Fibroblast of mammary gland (primary cell): ENCODE measurements at regions not wholly inside any gene's neighbourhood (a gene's known extent, or its start where the extent isn't known, plus 50 kb on each side); places are given as distances from the start of the nearest gene placed in this dataset.

Source experiments
- DNase-seq: peaks from one replicate; pipeline ENCODE4 v3.0.0-alpha.2; 2010; ENCODE audit warnings: low read depth
- H3K4me3 ChIP-seq: 2 replicates; pipeline ENCODE4 v1.5.1; 2011; ENCODE audit warnings: low read depth, mild to moderate bottlenecking, low read length, moderate library complexity; ENCODE audit not compliant: control insufficient read depth
- TF ChIP-seq, protein P1 (sequence below): conservative IDR thresholded peaks from 2 replicates; pipeline ENCODE4 v1.5.1; 2011; ENCODE audit warnings: low read depth, low read length, inconsistent platforms; ENCODE audit not compliant: control insufficient read depth, insufficient read depth

DNA sequence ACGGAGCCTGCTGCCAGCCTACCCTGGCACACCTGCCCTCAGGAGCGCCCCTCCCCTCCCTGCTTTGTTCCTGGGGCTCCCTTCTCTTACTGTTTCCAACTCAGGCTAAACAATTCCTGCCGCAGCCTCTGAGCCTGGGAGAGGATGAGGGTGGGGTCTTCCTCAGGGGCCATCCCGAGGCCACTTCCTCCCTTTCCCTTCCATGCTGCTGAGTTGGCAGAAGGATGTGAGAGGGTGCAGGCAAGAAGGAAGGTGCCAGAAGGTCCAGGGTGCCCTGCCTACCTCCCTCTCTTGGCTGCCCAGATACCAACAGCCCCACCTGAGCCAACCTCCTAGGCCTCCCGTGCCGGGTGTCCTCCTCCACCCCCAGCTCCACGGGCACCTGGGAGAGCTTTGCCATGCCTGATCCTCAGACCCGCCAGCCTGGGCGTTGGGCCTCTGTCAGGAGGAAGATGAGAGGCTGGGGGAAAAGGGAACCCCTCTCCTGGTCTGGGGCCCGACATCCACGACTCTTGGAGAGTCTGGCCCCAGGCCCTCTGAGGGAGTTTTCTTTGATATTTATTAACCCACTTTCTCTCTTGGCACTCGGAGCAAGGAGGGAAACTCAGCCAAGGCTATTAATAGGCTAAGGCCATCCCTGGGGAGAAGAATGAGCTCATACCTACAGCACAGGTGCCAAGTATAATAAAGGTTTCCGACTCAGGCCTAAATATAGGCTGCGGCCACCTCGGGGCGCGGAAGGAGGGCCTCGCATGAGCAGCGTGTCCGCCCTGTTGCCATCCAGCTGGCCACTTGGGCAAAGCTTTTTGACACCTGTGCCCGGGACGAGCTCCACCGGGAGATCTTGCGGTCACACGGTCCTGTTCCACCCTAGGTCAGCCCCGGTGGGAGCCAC, 232.0 kb downstream of the ENGASE start:
- no peak for DNase-seq
- TF ChIP-seq, protein P1, sequence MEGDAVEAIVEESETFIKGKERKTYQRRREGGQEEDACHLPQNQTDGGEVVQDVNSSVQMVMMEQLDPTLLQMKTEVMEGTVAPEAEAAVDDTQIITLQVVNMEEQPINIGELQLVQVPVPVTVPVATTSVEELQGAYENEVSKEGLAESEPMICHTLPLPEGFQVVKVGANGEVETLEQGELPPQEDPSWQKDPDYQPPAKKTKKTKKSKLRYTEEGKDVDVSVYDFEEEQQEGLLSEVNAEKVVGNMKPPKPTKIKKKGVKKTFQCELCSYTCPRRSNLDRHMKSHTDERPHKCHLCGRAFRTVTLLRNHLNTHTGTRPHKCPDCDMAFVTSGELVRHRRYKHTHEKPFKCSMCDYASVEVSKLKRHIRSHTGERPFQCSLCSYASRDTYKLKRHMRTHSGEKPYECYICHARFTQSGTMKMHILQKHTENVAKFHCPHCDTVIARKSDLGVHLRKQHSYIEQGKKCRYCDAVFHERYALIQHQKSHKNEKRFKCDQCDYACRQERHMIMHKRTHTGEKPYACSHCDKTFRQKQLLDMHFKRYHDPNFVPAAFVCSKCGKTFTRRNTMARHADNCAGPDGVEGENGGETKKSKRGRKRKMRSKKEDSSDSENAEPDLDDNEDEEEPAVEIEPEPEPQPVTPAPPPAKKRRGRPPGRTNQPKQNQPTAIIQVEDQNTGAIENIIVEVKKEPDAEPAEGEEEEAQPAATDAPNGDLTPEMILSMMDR: no peak
- H3K4me3 ChIP-seq: no peak overlapping the region

DNA sequence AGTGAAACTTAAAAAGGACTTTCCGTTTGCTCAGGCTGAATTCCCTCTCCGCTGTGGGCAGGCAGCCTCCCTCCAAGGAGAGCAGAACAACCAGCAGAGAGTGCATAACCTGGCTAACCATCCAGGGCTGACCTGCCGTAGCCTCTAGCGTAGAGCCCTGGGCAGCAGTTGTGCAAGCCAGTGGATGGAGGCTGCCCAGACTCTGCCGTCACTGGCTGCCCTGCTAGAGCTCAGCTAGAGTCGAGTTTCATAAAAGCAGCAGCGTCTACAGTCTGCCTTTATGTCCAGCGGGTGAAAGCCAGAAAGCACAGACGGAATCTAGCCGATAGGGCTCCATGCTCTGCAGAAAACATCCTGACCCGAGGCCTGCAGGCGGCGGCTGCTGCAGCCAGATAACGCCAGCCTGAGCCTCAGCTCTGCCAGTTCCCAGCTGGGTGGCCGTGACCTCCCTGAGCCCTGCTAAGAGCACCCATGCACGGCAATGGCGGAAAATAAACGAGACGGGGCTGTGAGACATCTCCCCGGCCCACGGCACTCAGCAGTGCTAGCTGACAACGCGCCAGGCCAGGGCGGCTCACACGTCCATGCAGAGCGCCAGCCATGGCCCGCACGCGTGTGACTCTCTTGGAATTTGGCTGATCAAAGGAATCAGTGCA, 231.3 kb downstream of the ENGASE start:
- DNase-seq: no peak
- TF ChIP-seq, protein P1: no peak
- no peak overlapping the region for H3K4me3 ChIP-seq

DNA sequence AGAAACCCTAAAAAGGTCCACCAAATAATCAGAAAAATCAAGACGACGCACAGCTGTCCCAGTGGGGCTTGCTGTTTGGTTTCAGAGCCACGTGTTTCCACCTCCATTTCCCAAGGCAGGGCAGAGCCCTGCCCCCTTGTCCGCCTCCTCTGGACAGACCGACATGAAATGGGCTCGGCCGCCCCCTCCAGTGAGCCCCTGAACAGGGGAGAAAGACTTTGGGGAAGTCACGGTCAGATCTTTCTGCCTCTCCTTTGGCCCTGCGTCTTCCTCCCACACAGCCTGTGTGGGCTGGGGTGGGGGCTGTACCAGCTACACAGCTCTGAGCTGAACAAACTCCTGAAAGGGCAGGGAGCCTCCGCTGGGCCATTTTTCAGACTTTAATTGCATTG, 230.7 kb downstream of the ENGASE start:
- DNase-seq: no peak
- TF ChIP-seq, protein P1: no peak
- no peak overlapping the region for H3K4me3 ChIP-seq

DNA sequence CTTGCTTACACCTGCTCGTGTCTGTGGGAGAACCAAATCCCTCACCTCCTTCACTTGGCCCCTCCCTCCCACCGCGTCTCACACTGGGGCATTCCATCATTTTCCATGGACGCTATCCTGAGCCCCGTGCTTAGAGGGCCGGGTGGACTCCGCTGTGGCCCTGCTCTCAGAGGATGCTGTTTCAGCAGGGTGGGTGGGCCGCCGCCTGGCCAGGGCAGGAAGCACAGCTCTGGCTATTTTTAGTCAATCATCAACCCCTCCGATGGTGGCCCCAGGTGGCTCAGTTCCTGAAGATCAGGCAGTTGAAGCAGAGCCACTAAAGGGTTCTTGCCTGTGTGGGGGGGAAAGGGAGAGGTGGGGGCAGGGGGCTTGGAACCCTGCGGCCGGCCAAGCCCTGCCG, 230.3 kb downstream of the ENGASE start:
- TF ChIP-seq, protein P1: no peak
- no peak overlapping the region for H3K4me3 ChIP-seq
- DNase-seq: no peak

DNA sequence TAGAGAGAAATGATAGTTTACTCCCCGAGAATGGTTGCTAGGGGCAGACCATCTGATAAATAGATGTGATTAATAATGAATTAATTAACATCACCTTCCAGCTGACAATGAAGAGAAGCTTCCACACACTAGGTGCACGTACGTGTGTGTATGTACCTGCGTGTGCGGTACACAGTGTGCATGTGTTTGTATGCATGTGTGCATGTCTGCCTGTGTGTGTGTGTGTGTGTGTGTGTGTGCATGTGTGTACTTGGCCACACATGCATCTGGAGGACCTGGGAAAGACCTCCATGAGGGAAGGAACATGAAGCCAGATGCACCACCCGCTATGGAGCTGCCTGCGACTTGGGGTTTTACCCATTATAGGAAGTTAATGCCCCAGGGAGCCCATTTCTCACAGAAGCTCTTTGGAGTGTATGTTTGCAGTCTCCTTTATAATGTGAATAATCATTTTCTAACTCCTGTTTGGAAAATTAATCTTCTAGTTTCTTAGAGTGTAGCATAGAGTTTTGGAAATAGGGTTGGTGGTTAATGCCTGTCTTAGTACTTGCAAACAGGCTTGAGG, 229.1 kb downstream of the ENGASE start:
- DNase-seq: no peak
- TF ChIP-seq, protein P1: no peak
- H3K4me3 ChIP-seq: no peak overlapping the region

DNA sequence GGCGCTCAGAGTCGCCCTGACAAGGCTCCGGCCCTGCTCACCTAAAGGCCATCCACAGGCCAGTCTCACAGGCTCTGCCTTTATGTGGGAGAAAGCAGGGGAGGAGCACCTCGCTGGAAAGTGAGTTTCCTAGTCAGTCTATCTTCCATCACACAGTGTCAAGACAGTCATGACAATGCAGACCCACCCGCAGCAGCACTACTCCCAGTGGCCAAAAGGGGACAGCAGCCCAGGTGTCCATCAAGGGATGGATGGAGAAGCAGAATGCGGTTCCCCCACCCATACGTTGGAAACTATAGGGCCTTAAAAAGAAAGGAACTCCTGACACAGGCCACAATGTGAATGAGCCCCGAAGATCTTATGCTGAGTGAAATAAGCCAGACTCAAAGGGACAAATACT, 226.8 kb downstream of the ENGASE start:
- DNase-seq: no peak
- H3K4me3 ChIP-seq: no peak overlapping the region
- TF ChIP-seq, protein P1: no peak
